ENCODE measurements at regions not wholly inside any gene's neighbourhood (a gene's known extent, or its start where the extent isn't known, plus 50 kb on each side); places are given as distances from the start of the nearest gene placed in this dataset.

- no peak for TF ChIP-seq POLR2A (IDR thresholded peaks at IDR 0.05; ENCODE audit: extremely low read depth, insufficient read length)
- TF ChIP-seq CTCF (IDR thresholded peaks at IDR 0.05; ENCODE audit: low read depth, low read length), result no peak
- TF ChIP-seq MYC (IDR thresholded peaks at IDR 0.05; ENCODE audit: low read depth, low read length), result no peak
Measured at GRCh38 chr5:166073901-166074581, 2217.4 kb upstream of the WWC1 start.

Measured in NB4 (cell line).